ENCODE measurements at regions not wholly inside any gene's neighbourhood (a gene's known extent, or its start where the extent isn't known, plus 50 kb on each side); places are given as distances from the start of the nearest gene placed in this dataset.

GRCh38 chr5:20166456-20166855 lies 178.5 kb upstream of the CDH18 start:
- Mint-ChIP-seq H3K27ac (no peak overlapping the region), H3K4me1 (no peaks in the 10 kb centered on the region), H3K9me3 (no peaks in the 10 kb centered on the region), H3K27me3 (ENCODE audit: low read depth) (no peaks in the 10 kb centered on the region), H3K4me3 (no peak overlapping the region), H3K36me3 (no peaks in the 10 kb centered on the region)
- no peak for TF ChIP-seq CTCF (IDR thresholded peaks at IDR 0.05; ENCODE audit: unreplicated experiment)
- no peak for DNase-seq (ENCODE audit: low spot score in 2 of 2, unreplicated experiment in 2 of 2)

GRCh38 chr5:20158006-20158405 lies 170.0 kb upstream of the CDH18 start:
- Mint-ChIP-seq H3K4me3 (no peak overlapping the region), H3K9me3 (peaks cover 21% of the 10 kb centered on the region), H3K4me1 (no peaks in the 10 kb centered on the region), H3K27ac (no peak overlapping the region), H3K27me3 (ENCODE audit: low read depth) (no peaks in the 10 kb centered on the region), H3K36me3 (no peaks in the 10 kb centered on the region)
- no peak for TF ChIP-seq CTCF (IDR thresholded peaks at IDR 0.05; ENCODE audit: unreplicated experiment)
- DNase-seq (ENCODE audit: low spot score in 2 of 2, unreplicated experiment in 2 of 2), result no peak

GRCh38 chr5:20157089-20157488 lies 169.1 kb upstream of the CDH18 start:
- H3K27me3 Mint-ChIP-seq (ENCODE audit: low read depth), result no peaks in the 10 kb centered on the region
- H3K9me3 Mint-ChIP-seq, result peaks cover 21% of the 10 kb centered on the region
- no peak overlapping the region for H3K4me3 Mint-ChIP-seq
- no peak overlapping the region for H3K27ac Mint-ChIP-seq
- DNase-seq (ENCODE audit: low spot score in 2 of 2, unreplicated experiment in 2 of 2), result no peak
- TF ChIP-seq CTCF (IDR thresholded peaks at IDR 0.05; ENCODE audit: unreplicated experiment), result no peak
- H3K4me1 Mint-ChIP-seq, result no peaks in the 10 kb centered on the region
- H3K36me3 Mint-ChIP-seq, result no peaks in the 10 kb centered on the region

GRCh38 chr5:20145240-20145639 lies 157.2 kb upstream of the CDH18 start:
- no peak overlapping the region for H3K27ac Mint-ChIP-seq
- no peak overlapping the region for H3K4me3 Mint-ChIP-seq
- peaks cover 4% of the 10 kb centered on the region for H3K9me3 Mint-ChIP-seq
- no peak for TF ChIP-seq CTCF (IDR thresholded peaks at IDR 0.05; ENCODE audit: unreplicated experiment)
- peaks cover 1% of the 10 kb centered on the region for H3K4me1 Mint-ChIP-seq
- H3K36me3 Mint-ChIP-seq, result no peaks in the 10 kb centered on the region
- no peak for DNase-seq (ENCODE audit: low spot score in 2 of 2, unreplicated experiment in 2 of 2)
- no peaks in the 10 kb centered on the region for H3K27me3 Mint-ChIP-seq (ENCODE audit: low read depth)

GRCh38 chr5:20129501-20129900 lies 141.5 kb upstream of the CDH18 start:
- H3K27ac Mint-ChIP-seq, result no peak overlapping the region
- TF ChIP-seq CTCF (IDR thresholded peaks at IDR 0.05; ENCODE audit: unreplicated experiment), result no peak
- H3K9me3 Mint-ChIP-seq, result peaks cover 17% of the 10 kb centered on the region
- H3K27me3 Mint-ChIP-seq (ENCODE audit: low read depth), result no peaks in the 10 kb centered on the region
- no peak for DNase-seq (ENCODE audit: low spot score in 2 of 2, unreplicated experiment in 2 of 2)
- no peaks in the 10 kb centered on the region for H3K36me3 Mint-ChIP-seq
- no peak overlapping the region for H3K4me3 Mint-ChIP-seq
- no peaks in the 10 kb centered on the region for H3K4me1 Mint-ChIP-seq

GRCh38 chr5:20128343-20128742 lies 140.3 kb upstream of the CDH18 start:
- peaks cover 10% of the 10 kb centered on the region for H3K9me3 Mint-ChIP-seq
- no peak for DNase-seq (ENCODE audit: low spot score in 2 of 2, unreplicated experiment in 2 of 2)
- TF ChIP-seq CTCF (IDR thresholded peaks at IDR 0.05; ENCODE audit: unreplicated experiment), result no peak
- H3K27me3 Mint-ChIP-seq (ENCODE audit: low read depth), result no peaks in the 10 kb centered on the region
- H3K36me3 Mint-ChIP-seq, result no peaks in the 10 kb centered on the region
- H3K4me3 Mint-ChIP-seq, result no peak overlapping the region
- H3K27ac Mint-ChIP-seq, result no peak overlapping the region
- H3K4me1 Mint-ChIP-seq, result no peaks in the 10 kb centered on the region

All from mesothelial cell of epicardium (in vitro differentiated cells).